ENCODE measurements at regions not wholly inside any gene's neighbourhood (a gene's known extent, or its start where the extent isn't known, plus 50 kb on each side); places are given as distances from the start of the nearest gene placed in this dataset.

DNA sequence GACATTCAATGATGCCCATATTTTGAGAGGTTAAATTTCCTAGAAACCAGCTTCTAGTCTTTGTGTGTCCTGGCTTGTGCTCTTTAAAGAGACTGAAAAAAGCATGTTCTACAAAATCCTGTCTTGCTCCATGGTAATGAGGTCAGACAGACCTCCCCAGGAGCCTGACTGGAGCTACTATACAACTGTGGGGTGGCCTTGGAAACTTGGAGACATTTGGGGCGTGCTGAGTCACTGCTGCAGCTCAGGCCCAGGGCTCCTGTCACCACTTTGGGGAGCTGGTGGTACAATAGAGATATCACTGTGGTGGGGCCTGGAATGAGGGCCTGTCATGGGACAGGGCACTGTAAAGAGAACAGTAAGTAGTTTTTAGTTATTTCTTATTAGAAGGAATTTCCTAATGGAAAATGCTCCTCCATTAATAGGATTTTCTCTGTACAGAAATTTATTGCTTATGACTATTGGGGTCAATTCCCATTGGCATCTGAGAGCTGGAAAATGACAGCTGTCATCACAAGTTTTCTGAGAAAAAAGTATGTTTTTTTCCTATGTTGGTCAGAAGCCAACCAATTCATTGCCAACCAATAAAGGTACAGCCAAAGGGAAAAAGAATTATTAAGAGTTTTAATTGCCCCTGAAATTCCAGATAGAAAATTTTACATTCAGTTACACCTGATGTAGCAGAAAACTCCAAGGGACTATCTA, 207.4 kb upstream of the JADE1 start:
- no peak for DNase-seq (ENCODE audit: low read depth in 2 of 2)

DNA sequence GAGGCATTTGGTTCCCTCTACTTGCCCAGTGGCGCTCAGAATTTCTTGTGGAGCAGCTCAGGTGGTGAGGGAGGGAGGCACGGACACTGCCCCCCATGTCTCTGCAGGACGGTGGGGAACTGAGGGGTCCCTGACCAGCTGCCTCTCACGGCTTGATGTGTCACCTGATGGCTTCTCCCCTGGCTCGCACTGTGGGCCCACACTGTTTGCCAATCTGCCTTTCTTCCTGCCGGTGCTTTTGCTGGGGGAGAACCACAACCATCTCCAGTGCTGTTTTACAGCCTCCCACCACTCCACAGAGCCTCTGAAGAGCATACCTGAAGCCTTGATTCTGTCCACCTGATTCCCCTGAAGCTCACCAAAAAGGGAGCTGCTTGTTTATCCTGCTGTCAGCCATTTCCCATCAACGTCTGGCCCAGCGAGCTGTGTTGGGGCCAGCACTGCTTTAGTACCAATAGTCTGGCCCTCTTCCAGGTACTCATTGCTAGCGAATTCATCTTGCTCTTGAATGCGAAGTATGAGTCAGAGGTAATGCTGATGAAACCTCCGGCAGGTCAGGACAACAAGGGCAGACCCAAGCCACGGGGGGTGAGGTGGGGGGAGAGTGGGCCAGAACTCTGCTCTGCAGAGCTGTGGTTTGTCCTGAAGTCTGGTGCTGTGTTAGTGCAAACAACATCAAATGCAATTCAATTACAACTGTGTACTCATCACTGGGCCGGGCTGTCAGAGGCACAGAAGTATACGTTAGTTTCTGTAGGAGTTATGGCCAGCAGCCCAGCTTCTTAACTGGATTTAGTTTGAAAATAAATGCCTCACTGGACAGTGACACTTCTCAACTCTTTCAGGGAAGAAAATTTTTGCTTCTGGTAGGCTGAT, 208.3 kb upstream of the JADE1 start:
- DNase-seq (ENCODE audit: low read depth in 2 of 2), result no peak

DNA sequence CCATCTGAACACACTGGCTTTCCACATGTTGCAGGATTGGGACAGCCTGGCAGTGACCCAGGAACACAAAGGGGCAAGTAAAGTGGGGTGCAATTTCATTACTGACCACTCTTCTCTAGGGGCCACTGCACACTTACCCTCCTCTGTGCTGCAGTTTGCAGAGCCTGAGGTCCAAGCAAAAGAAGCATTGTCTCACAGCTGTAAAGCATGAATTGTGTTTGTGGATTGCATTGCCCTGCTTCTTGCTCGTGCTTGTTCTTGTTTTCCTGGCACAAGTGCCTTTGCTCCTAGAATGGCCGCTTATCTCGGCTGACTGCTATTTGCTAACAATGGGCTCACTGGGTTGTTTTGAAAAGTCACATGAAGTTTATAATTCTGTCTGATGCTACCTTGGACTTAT, 209.1 kb upstream of the JADE1 start:
- DNase-seq (ENCODE audit: low read depth in 2 of 2), result no peak

DNA sequence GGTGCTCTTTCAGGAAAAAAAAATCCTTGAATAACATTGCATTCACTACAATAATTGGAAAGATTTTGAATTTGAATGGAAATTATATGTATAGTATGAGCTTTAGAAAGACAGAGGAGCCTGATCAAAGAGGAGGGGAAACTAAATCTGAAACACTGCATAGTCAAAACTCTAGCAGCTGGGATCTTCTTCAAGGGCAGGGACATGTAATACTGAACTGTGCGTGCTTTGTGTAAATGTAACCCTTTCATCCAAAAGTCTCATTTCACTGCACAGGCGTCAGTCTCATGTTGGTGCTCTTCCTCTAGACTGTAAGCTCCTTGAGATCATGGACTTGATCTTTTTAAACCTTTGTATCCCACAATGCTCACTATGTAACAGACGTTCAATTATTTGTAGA, 212.0 kb upstream of the JADE1 start:
- no peak for DNase-seq (ENCODE audit: low read depth in 2 of 2)

DNA sequence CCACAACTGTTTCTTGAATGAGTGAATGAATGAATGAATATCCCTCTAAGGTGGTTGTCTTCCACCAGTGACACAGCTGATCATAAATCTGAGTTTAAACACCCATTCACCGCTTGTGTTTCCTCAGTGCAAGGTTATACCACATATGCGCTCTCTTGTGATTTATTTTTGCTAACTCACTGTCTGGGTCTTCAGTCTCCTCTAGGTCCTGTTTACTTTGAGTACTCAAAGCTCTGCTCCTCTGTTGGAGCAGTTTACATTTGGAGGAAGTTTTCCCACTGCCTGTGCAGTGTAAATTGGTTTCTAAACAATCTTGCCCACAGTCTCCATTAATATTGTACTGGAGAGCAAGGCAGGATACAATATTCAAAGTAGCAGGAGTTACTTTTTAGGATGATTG, 212.6 kb upstream of the JADE1 start:
- DNase-seq (ENCODE audit: low read depth in 2 of 2), result no peak

DNA sequence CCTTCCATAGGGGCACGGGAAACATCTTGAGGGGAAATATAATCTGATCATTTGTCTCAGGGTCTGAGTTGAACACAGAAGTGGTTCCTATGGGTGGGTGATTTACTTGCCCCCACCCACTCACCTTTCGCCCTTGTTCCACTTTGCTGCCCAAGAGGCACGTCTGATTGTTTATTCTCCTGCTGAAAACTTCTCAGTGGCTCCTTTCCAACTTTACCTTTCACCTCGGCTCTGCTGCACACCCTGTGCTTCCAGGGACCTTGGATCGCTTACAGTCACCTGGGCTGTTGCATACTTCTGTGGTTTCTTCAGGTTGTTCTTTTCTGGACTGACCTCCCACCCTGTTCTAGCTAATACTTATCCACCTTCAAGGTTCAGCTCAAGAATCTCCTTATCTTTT, 213.4 kb upstream of the JADE1 start:
- DNase-seq (ENCODE audit: low read depth in 2 of 2), result no peak

DNA sequence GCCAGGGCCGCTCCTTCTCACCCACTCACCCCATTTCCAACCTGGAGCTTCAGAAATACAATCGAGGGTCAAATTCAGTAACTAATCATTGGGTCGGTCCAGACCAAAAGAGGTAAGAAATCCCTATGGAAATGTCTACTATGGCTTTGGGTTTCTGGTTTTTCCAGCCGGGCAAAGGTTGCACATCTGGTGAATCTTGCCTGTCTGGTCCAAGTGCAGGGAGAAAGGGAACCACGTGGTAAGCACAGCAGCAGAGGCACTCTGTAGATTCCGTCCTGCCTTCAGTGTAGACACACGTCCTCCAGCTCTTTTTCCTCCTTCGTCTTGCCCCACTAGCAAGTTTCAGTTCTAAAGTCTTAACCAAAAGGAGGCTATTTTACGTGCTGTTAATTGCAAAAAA, 218.0 kb upstream of the JADE1 start:
- no peak for DNase-seq (ENCODE audit: low read depth in 2 of 2)

DNA sequence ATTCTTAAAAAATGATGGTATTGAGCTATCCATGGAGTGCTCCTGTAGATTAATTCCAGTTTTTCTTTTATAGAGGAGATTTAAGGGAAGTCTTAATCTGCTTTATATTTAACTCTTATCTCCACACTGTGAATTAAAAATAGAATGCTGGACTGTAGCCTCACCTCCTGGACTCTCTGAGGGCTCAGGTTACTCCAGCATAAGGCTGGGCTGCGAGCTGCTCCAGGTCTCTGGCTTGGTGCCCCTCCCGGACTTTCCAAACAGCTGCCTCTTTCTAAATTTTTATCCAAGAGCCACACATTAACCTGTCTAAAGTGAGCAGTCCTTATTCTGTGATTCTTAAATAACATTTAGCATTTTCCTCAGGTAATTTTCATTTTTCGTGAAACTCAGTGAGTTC, 218.7 kb upstream of the JADE1 start:
- DNase-seq (ENCODE audit: low read depth in 2 of 2), result no peak

DNA sequence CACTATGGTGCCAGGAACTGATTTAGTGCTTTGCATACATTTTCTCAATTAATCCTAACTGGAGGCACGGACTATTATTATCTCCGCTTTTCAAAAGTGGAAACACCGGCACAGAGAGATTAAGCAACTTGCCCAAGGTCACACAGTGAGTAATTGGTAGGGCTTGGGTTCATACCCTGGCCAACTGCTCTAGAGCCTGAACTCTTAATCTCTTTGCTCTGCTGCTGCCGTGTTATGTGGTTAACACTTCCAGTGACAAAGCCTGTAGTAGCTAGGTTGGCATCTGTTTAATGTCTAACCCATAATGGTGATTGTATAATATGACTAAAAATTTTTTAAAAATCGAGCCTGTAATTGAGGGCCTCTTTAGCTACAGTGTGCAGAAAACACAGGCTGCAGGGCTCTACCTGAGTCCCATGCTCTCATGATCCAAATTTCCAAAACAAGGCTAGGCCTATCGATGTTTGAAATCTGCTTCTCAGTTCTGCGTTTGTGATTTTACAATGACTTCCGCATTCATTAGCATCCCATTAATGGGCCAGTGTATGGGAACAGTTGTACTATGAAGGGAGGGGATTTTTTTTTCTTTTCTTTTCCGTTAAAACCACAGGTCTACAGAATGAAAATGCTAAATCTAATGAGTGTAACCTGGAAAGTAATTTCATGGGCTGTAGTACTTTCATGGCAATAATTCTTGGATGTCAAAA, 219.3 kb upstream of the JADE1 start:
- DNase-seq (ENCODE audit: low read depth in 2 of 2), result no peak

DNA sequence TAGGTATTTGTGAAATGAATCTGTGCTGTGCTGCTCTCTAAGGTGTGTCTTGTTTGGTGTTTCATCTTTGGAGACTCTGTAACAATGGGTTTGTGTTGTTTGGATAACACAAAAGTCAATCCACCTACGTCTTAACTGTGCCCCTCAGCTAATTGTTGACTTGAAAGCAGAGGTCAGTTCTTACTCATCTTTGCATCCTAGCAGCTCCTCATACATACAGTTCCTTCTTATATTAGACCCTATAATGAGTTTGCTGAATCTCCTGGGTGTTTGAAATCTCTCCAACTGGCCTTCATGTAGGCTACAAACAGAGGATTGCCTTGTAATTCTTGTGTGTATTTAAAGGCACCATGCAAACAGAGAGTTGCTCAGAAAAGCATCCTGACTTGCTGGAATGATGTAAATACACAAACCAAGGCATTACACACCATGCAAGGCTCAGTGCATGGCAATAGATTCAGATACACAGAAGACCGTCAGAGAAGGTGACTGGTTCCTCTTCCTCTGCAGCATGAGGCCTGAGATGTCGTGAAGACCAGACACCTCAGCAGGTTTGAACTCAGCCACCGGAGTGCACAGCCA, 220.0 kb upstream of the JADE1 start:
- no peak for DNase-seq (ENCODE audit: low read depth in 2 of 2)

DNA sequence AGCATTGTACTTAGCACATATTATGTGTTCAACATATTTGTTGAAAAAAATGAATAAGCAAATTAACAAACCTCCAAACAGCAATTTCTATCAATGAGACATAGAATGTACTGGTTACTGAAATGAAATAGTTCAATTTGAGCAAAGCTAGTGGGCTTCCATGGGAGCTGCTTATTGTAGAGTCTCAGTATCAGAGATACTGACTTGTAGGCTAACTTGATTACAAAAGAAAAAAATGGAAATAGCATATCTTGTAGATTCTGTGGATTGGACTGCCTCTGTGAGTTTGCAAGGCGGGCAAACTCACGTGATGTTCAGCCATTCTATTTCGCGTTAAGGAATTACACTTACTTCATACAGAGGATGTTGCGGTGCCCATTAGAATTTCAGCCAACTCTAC, 222.1 kb upstream of the JADE1 start:
- no peak for DNase-seq (ENCODE audit: low read depth in 2 of 2)

DNA sequence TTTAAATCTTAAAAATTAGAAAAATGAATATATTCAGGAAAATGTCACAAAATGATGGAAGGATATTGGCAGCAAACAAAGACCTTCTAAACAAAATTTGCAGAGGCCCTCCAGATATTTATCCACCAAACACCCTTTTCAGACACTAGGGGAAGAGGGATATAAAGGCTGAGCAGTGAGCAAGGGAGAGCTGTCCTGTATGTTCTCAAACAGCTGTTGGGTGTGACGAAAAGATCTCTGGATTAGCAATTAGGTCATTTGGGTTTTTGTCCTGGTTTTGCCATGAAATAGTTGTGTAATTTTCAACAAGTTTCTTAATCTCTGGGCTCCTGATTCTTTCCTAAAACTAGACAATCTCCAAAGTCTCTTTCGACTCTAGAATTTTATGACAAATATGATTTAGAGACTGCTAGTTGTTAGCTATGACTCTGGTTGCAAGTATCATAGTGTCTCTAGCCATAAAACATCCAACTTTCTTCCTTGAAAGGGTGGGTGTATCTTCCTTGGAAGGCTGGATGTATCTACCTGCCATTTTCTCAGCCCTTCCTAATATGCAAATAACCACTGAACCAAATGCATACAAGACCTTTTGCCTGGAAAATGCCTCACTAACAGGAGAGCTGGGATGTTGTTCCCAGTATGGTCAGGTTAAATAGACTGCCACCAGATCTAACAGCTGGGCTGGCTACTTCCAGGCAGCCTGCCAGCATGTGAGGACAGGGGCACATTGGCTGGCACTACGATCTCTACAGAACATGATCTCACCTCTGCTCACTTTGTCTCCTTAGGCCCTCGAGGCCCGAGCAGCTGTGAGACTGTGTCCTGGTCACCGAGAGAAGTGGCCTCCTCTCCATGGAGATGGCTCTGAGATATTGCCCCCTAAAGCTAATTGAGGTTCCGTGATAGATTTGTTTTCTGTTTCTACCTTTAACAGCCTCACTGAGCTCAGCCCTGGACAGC, 225.5 kb upstream of the JADE1 start:
- DNase-seq (ENCODE audit: low read depth in 2 of 2), result no peak

DNA sequence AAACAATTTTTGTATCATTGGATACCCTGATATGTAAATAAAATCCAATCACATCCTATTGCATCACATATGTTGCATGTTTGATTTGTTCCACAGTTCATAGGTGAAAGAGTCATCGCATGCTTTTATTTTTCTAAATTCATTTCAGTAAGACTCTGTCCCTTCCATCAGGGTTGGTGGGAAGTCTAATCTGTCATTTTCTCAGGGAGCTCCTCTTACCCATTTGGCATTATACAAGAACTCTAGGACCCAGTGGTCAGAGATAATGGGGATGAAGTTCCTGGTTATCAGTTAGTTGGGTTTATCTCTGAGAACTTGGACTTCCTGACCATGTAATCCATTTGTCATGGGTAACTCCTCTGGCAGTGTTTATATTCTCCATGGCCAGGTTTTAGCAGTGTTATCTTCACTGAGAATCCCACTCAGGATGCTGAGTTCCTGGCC, 227.1 kb upstream of the JADE1 start:
- no peak for DNase-seq (ENCODE audit: low read depth in 2 of 2)

DNA sequence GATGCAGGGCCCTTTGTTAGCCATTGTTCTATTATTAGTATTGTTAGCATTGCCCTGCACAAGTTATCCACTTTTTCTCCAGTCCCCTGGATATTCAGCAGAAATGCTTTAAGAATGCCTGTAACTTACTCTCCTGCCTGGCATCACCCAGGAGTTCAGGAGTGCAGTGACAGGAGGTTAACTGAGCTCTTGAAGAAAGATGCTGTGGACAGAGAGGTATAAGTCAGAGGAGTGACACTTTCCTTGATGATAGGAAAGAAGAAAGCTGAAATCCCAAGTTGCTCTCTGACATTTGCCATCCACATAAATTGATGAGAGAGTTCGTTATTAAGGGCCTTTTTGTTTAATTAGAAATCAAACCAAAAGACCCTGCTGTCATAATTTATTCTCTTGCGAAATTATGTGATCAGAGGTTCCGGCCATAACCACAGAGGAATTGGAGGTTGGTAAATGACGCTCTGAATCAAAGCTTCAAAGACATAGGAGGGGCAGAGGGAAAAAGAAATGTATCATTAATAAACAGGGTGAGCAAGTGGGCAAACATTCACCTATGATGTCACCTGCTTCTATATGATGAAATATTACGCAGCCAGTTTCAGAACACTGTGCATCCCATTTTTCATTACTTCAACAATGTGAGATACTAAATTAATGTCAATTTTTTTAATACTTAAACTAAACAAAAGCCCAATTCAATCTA, 230.2 kb upstream of the JADE1 start:
- no peak for DNase-seq (ENCODE audit: low read depth in 2 of 2)

DNA sequence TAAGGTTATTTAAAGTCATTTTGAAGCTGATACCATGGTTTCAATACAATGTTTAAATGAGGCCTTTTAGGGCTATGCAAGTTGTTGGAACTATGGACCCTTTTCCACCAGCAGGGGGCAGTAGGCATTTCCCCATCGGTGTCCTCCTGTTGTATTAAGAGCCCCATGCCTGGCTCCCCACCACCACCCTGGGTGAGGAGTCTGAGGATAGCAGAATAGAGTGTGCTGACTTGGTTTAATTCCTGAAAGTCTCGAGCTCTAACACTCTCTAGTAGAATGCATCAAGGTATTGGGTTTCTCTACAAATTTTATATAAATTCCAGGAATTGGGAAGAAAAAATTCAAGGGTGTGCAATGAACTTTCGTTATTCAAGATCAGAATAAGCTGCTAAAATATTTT, 234.8 kb upstream of the JADE1 start:
- peak; percentile 5 to 29 for DNase-seq (ENCODE audit: low read depth in 2 of 2)

DNA sequence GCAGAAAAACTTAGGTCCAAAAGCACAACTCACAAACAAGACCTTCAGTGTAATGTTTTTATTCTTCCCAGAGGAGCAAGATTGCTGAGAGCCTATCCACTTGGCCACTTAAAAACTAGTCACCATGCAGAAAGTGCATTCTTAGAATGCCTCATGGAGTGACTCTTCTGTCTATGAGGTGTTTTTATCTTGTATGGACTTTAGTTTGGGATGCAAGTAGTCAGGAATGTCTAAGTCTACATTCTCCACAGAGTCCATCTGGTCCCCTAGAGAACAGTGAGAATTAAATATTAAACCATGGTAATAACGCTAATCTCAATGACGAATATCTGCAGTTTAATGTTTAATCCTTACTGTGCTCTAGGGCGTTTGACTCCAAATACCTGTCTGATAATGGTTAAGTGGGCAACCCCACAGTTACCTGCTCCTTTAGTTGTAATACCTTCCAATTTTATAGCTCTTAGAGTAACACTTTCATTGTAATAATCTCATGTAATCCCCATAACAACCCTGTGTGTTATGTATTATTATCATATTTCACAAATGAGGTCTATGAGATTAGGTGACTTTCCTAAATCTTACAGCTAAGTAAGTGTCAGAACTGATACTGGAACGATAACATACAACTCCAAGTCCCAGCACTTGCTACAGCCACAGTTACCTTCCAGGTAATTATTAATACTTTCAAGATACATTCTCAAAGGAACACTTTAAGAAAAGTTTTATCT, 235.6 kb upstream of the JADE1 start:
- DNase-seq (ENCODE audit: low read depth in 2 of 2), result no peak

DNA sequence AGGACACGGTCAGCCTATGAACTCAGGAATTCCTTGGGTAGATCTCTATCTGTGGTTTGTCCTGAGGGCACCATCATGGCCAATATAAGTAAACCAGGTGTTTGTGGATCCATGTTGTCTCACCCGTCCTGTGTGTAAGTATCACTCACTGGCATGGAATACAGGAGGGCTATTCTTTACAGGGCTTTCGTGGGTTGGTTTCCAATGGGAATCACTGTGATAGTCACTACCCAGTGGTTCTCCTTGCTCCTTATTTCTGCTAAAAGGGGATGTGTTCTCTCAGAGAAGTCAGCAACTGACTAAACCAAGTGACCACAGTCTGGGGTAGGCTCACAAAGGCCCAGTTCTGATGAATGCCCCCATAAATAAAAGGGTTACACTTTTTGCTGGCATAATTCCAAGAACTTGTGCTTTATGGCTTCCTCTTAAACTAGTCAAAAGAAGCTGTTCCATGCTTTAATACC, 236.7 kb upstream of the JADE1 start:
- no peak for DNase-seq (ENCODE audit: low read depth in 2 of 2)

DNA sequence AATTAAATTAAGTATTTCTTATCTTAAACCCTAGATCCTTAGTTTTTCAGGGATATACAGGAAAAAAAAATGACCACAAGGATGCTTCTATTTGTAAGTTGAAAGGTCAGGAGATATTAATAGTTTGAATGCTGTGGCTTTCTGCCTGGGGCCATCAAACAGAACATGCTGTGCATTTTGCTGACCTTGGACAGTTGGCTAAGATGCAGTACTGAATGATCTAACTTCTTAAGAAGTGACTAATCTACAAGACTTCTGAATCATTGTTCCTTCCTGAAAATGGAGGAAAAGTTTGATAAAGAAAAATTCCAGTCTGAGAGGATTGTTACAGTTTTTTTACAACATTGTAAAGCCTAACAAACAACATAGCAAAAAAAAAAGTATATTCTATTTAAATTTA, 237.8 kb upstream of the JADE1 start:
- no peak for DNase-seq (ENCODE audit: low read depth in 2 of 2)

DNA sequence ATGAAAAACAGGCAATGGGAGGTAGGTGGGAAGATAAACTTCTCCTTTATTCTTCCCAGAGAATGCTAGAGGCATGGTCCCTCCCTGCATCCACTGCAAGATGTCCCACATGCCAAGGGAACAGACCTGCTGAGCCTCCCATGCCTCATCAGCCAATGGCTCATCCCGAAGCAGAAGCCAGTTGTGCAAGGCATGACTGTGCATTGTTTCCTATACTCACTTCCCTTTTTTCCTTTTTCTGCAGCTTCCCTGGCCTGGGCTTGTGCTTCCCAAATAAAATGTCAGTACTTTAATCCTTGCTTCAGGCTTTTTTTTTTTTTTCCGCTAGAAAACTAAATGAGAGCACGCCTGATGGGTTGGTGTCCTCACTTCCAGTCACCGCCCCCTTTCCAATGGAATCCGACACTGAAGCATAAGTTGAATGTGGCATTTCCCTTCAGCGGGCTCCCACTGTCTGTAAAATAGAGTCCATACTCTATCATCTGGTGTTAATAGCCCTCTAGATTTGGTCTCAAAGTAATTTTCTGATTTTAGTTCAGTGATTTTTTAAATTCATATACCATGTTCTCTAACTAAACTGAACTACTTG, 239.0 kb upstream of the JADE1 start:
- DNase-seq (ENCODE audit: low read depth in 2 of 2), result no peak
